HEK293 (cell line): ENCODE measurements at regions not wholly inside any gene's neighbourhood (a gene's known extent, or its start where the extent isn't known, plus 50 kb on each side); places are given as distances from the start of the nearest gene placed in this dataset.

Source experiments
- CTCF ChIA-PET: fragments of 350-600 bp; formaldehyde crosslinking; extraction: SDS; loops from one replicate; lab custom pipeline; 2021; ENCODE audit warnings: antibody characterized with exemption; lab: Yijun Ruan, JAX
- POLR2A ChIA-PET: fragments of 300-600 bp; formaldehyde crosslinking; extraction: SDS; loops from one replicate; lab custom pipeline; 2020; ENCODE audit warnings: antibody characterized with exemption, inconsistent platforms; lab: Yijun Ruan, JAX
- H3K27ac ChIP-seq: fragments of 200-500 bp; sonication (Bioruptor generic); 2 replicates; pipeline ENCODE4 v1.5.1; 2014; ENCODE audit warnings: low read depth, low read length, control low read depth, inconsistent platforms; ENCODE audit errors: extremely low read depth
- H3K36me3 ChIP-seq, 2 experiments: fragments of 200-500 bp in 1 of 2; sonication (Bioruptor generic) in 1 of 2; 1 replicate in 1 of 2; 2 replicates in 1 of 2; pipeline ENCODE4 v1.5.1; 2014 to 2017; ENCODE audit warnings: inconsistent platforms in 2 of 2, low read length in 2 of 2; ENCODE audit not compliant: control insufficient read depth in 2 of 2, insufficient read depth in 1 of 2
- H3K4me1 ChIP-seq: fragments of 200-500 bp; sonication (Bioruptor generic); 2 replicates; pipeline ENCODE4 v1.5.1; 2014; ENCODE audit warnings: mild to moderate bottlenecking, low read length, inconsistent platforms; ENCODE audit not compliant: control insufficient read depth, insufficient read depth
- H3K4me3 ChIP-seq: 2 replicates; pipeline ENCODE4 v1.5.1; 2011; ENCODE audit warnings: low read depth, mild to moderate bottlenecking, control low read depth, low read length, moderate library complexity
- H3K9me3 ChIP-seq: fragments of 200-500 bp; sonication (Bioruptor generic); 2 replicates; pipeline ENCODE4 v1.5.1; 2014; ENCODE audit warnings: low read depth, low read length, inconsistent platforms; ENCODE audit not compliant: control insufficient read depth, insufficient read depth
- HOXC10 ChIP-seq: sonication (generic); formaldehyde crosslinking; IDR thresholded peaks from 2 replicates; pipeline ENCODE4 v1.8.1; 2023; ENCODE audit warnings: mild to moderate bottlenecking, missing genetic modification reagents
- SALL2 ChIP-seq: fragments of 450-650 bp; formaldehyde crosslinking; IDR thresholded peaks from 2 replicates; pipeline ENCODE4 v1.5.0; 2017; ENCODE audit warnings: missing biosample characterization, mild to moderate bottlenecking, missing genetic modification characterization, borderline replicate concordance
- SETDB1 ChIP-seq: IDR thresholded peaks from one replicate; pipeline ENCODE4 v1.6.1; 2017; ENCODE audit warnings: mild to moderate bottlenecking, low read length, moderate library complexity, mixed read lengths; ENCODE audit not compliant: insufficient read length
- WT1 ChIP-seq: fragments of 450-650 bp; formaldehyde crosslinking; IDR thresholded peaks from 2 replicates; pipeline ENCODE4 v1.5.1; 2016; ENCODE audit warnings: missing biosample characterization, missing genetic modification characterization
- ZFP69B ChIP-seq: fragments of 450-650 bp; formaldehyde crosslinking; IDR thresholded peaks from 2 replicates; pipeline ENCODE4 v1.5.1; 2016; ENCODE audit warnings: missing biosample characterization, missing genetic modification characterization
- ZNF114 ChIP-seq: fragments of 450-650 bp; formaldehyde crosslinking; IDR thresholded peaks from 2 replicates; pipeline ENCODE4 v1.5.0; 2017; ENCODE audit warnings: missing biosample characterization, missing genetic modification characterization
- ZNF174 ChIP-seq: fragments of 450-650 bp; formaldehyde crosslinking; IDR thresholded peaks from 2 replicates; pipeline ENCODE4 v1.5.0; 2017; ENCODE audit warnings: missing biosample characterization, mild to moderate bottlenecking, missing genetic modification characterization
- ZNF529 ChIP-seq: fragments of 450-650 bp; formaldehyde crosslinking; IDR thresholded peaks from 2 replicates; pipeline ENCODE4 v1.5.1; 2017; ENCODE audit warnings: missing genetic modification characterization, missing biosample characterization; ENCODE audit not compliant: insufficient replicate concordance
- ZNF610 ChIP-seq: fragments of 450-650 bp; formaldehyde crosslinking; IDR thresholded peaks from 2 replicates; pipeline ENCODE4 v1.5.1; 2016; ENCODE audit warnings: missing biosample characterization, missing genetic modification characterization, borderline replicate concordance
- TF ChIP-seq, protein P1 (sequence below): fragments of 450-650 bp; formaldehyde crosslinking; IDR thresholded peaks from 2 replicates; pipeline ENCODE4 v1.5.1; 2016; ENCODE audit warnings: missing biosample characterization, missing genetic modification characterization
- TF ChIP-seq, protein P2 (sequence below): fragments of 450-650 bp; formaldehyde crosslinking; IDR thresholded peaks from 2 replicates; pipeline ENCODE4 v1.5.1; 2016; ENCODE audit warnings: missing biosample characterization, missing genetic modification characterization
- TF ChIP-seq, protein P3 (sequence below): fragments of 450-650 bp; formaldehyde crosslinking; IDR thresholded peaks from 2 replicates; pipeline ENCODE4 v1.5.1; 2016; ENCODE audit warnings: missing biosample characterization, missing genetic modification characterization
- TF ChIP-seq, protein P4 (sequence below): fragments of 450-650 bp; formaldehyde crosslinking; IDR thresholded peaks from 2 replicates; pipeline ENCODE4 v1.5.1; 2016; ENCODE audit warnings: missing biosample characterization, missing genetic modification characterization, borderline replicate concordance
- TF ChIP-seq, protein P5 (sequence below): fragments of 450-650 bp; formaldehyde crosslinking; IDR thresholded peaks from 2 replicates; pipeline ENCODE4 v1.5.1; 2017; ENCODE audit warnings: missing biosample characterization, missing genetic modification characterization
- TF ChIP-seq, protein P6 (sequence below): fragments of 450-650 bp; formaldehyde crosslinking; IDR thresholded peaks from 2 replicates; pipeline ENCODE4 v1.5.1; 2016; ENCODE audit warnings: missing biosample characterization, missing genetic modification characterization

DNA sequence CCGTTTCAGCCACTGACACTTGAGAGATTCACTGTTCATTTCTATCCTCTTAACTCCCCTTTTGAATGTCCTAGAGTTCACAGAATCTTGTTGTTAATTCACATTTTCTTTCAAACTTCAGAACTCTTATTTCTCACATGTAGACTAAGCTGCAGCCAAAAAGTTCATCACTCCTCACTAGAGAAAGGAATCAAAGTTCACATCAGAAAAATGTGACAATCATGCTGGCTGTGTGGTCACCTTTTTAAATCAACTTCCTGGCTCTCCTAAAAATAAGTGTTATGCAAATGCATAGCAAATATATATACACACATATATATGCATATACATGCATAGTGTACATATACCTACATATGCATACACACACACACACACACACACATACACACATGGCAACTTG is 123.0 kb downstream of the CBLN4 start:
- no peak overlapping the region for H3K27ac ChIP-seq
- H3K4me3 ChIP-seq, result no peak overlapping the region
- CTCF ChIA-PET, result no interaction called here
- TF ChIP-seq, protein P1, sequence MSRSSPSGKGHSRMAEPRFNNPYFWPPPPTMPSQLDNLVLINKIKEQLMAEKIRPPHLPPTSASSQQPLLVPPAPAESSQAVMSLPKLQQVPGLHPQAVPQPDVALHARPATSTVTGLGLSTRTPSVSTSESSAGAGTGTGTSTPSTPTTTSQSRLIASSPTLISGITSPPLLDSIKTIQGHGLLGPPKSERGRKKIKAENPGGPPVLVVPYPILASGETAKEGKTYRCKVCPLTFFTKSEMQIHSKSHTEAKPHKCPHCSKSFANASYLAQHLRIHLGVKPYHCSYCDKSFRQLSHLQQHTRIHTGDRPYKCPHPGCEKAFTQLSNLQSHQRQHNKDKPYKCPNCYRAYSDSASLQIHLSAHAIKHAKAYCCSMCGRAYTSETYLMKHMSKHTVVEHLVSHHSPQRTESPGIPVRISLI, result no peak
- TF ChIP-seq, protein P2, sequence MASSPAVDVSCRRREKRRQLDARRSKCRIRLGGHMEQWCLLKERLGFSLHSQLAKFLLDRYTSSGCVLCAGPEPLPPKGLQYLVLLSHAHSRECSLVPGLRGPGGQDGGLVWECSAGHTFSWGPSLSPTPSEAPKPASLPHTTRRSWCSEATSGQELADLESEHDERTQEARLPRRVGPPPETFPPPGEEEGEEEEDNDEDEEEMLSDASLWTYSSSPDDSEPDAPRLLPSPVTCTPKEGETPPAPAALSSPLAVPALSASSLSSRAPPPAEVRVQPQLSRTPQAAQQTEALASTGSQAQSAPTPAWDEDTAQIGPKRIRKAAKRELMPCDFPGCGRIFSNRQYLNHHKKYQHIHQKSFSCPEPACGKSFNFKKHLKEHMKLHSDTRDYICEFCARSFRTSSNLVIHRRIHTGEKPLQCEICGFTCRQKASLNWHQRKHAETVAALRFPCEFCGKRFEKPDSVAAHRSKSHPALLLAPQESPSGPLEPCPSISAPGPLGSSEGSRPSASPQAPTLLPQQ (tag by site-specific recombination), result no peak
- TF ChIP-seq, protein P3, sequence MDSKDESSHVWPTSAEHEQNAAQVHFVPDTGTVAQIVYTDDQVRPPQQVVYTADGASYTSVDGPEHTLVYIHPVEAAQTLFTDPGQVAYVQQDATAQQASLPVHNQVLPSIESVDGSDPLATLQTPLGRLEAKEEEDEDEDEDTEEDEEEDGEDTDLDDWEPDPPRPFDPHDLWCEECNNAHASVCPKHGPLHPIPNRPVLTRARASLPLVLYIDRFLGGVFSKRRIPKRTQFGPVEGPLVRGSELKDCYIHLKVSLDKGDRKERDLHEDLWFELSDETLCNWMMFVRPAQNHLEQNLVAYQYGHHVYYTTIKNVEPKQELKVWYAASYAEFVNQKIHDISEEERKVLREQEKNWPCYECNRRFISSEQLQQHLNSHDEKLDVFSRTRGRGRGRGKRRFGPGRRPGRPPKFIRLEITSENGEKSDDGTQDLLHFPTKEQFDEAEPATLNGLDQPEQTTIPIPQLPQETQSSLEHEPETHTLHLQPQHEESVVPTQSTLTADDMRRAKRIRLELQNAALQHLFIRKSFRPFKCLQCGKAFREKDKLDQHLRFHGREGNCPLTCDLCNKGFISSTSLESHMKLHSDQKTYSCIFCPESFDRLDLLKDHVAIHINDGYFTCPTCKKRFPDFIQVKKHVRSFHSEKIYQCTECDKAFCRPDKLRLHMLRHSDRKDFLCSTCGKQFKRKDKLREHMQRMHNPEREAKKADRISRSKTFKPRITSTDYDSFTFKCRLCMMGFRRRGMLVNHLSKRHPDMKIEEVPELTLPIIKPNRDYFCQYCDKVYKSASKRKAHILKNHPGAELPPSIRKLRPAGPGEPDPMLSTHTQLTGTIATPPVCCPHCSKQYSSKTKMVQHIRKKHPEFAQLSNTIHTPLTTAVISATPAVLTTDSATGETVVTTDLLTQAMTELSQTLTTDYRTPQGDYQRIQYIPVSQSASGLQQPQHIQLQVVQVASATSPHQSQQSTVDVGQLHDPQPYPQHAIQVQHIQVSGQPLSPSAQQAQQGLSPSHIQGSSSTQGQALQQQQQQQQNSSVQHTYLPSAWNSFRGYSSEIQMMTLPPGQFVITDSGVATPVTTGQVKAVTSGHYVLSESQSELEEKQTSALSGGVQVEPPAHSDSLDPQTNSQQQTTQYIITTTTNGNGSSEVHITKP (tag by site-specific recombination), result no peak
- TF ChIP-seq SETDB1, result no peak
- no peak for TF ChIP-seq HOXC10 (CRISPR knock-in tag)
- no peak for TF ChIP-seq ZFP69B (tag by site-specific recombination)
- no peak for TF ChIP-seq ZNF529
- TF ChIP-seq, all 188 proteins: peak for 0
- H3K36me3 ChIP-seq, result no peaks in the 10 kb centered on the region
- H3K4me1 ChIP-seq, result no peaks in the 10 kb centered on the region
- POLR2A ChIA-PET, result no interaction called here
- H3K9me3 ChIP-seq, result no peaks in the 10 kb centered on the region

DNA sequence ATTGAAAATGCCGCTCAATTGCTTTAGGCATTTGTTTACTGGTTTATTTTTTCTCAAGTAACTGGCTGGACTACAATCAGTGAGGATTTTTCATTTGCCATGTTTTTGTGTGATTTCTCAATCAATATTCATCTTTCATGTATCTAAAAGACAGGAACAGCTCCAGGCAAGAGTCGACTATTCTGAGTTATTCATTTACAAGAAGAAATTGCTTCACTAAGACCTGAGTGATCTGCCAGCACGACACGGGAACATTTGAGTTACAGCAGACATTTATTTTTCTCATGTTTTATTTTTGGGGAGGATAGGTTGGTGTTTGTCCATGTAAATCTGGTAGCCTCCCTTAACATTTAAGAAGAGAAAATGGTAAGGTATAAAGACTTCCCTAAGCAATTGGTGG is 124.1 kb downstream of the CBLN4 start:
- Histone ChIP-seq H3K36me3 (no peaks in the 10 kb centered on the region), H3K4me3 (no peak overlapping the region), H3K9me3 (no peaks in the 10 kb centered on the region), H3K4me1 (no peaks in the 10 kb centered on the region), H3K27ac (no peak overlapping the region)
- no peak for TF ChIP-seq ZNF114
- TF ChIP-seq, protein P4, sequence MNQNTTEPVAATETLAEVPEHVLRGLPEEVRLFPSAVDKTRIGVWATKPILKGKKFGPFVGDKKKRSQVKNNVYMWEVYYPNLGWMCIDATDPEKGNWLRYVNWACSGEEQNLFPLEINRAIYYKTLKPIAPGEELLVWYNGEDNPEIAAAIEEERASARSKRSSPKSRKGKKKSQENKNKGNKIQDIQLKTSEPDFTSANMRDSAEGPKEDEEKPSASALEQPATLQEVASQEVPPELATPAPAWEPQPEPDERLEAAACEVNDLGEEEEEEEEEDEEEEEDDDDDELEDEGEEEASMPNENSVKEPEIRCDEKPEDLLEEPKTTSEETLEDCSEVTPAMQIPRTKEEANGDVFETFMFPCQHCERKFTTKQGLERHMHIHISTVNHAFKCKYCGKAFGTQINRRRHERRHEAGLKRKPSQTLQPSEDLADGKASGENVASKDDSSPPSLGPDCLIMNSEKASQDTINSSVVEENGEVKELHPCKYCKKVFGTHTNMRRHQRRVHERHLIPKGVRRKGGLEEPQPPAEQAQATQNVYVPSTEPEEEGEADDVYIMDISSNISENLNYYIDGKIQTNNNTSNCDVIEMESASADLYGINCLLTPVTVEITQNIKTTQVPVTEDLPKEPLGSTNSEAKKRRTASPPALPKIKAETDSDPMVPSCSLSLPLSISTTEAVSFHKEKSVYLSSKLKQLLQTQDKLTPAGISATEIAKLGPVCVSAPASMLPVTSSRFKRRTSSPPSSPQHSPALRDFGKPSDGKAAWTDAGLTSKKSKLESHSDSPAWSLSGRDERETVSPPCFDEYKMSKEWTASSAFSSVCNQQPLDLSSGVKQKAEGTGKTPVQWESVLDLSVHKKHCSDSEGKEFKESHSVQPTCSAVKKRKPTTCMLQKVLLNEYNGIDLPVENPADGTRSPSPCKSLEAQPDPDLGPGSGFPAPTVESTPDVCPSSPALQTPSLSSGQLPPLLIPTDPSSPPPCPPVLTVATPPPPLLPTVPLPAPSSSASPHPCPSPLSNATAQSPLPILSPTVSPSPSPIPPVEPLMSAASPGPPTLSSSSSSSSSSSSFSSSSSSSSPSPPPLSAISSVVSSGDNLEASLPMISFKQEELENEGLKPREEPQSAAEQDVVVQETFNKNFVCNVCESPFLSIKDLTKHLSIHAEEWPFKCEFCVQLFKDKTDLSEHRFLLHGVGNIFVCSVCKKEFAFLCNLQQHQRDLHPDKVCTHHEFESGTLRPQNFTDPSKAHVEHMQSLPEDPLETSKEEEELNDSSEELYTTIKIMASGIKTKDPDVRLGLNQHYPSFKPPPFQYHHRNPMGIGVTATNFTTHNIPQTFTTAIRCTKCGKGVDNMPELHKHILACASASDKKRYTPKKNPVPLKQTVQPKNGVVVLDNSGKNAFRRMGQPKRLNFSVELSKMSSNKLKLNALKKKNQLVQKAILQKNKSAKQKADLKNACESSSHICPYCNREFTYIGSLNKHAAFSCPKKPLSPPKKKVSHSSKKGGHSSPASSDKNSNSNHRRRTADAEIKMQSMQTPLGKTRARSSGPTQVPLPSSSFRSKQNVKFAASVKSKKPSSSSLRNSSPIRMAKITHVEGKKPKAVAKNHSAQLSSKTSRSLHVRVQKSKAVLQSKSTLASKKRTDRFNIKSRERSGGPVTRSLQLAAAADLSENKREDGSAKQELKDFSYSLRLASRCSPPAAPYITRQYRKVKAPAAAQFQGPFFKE, result no peak
- TF ChIP-seq ZNF610 (tag by site-specific recombination), result no peak
- no peak for TF ChIP-seq SALL2 (tag by site-specific recombination)
- no peak for TF ChIP-seq ZNF174 (tag by site-specific recombination)
- no peak for TF ChIP-seq WT1 (tag by site-specific recombination)
- TF ChIP-seq, protein P1, result no peak
- TF ChIP-seq, protein P5, sequence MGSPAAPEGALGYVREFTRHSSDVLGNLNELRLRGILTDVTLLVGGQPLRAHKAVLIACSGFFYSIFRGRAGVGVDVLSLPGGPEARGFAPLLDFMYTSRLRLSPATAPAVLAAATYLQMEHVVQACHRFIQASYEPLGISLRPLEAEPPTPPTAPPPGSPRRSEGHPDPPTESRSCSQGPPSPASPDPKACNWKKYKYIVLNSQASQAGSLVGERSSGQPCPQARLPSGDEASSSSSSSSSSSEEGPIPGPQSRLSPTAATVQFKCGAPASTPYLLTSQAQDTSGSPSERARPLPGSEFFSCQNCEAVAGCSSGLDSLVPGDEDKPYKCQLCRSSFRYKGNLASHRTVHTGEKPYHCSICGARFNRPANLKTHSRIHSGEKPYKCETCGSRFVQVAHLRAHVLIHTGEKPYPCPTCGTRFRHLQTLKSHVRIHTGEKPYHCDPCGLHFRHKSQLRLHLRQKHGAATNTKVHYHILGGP (tag by site-specific recombination), result no peak
- TF ChIP-seq, protein P6, sequence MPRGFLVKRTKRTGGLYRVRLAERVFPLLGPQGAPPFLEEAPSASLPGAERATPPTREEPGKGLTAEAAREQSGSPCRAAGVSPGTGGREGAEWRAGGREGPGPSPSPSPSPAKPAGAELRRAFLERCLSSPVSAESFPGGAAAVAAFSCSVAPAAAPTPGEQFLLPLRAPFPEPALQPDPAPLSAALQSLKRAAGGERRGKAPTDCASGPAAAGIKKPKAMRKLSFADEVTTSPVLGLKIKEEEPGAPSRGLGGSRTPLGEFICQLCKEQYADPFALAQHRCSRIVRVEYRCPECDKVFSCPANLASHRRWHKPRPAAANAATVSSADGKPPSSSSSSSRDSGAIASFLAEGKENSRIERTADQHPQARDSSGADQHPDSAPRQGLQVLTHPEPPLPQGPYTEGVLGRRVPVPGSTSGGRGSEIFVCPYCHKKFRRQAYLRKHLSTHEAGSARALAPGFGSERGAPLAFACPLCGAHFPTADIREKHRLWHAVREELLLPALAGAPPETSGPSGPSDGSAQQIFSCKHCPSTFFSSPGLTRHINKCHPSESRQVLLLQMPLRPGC (tag by site-specific recombination), result no peak
- POLR2A ChIA-PET, result no interaction called here
- CTCF ChIA-PET, result no interaction called here
